GM18951 (cell line): ENCODE measurements at regions not wholly inside any gene's neighbourhood (a gene's known extent, or its start where the extent isn't known, plus 50 kb on each side); places are given as distances from the start of the nearest gene placed in this dataset.
"Not testable (repeated sequence)": the region's sequence is repeated elsewhere in the genome, so short reads cannot be mapped to it uniquely, and the experiment has no call there.

Experiments used
- POLR2A ChIP-seq: IDR thresholded peaks from 4 replicates; pipeline ENCODE4 v1.6.1; 2011; ENCODE audit warnings: mild to moderate bottlenecking; ENCODE audit not compliant: insufficient read length, insufficient read depth; ENCODE audit errors: extremely low read depth
- in situ Hi-C: fragments of 300-500 bp; cut with MboI; formaldehyde crosslinking; loops from one replicate; pipeline ENCODE4 v1.12.0; 2022; ENCODE audit warnings: low sequenced_read_pairs, mixed read lengths, inconsistent platforms; ENCODE audit not compliant: unreplicated experiment

DNA sequence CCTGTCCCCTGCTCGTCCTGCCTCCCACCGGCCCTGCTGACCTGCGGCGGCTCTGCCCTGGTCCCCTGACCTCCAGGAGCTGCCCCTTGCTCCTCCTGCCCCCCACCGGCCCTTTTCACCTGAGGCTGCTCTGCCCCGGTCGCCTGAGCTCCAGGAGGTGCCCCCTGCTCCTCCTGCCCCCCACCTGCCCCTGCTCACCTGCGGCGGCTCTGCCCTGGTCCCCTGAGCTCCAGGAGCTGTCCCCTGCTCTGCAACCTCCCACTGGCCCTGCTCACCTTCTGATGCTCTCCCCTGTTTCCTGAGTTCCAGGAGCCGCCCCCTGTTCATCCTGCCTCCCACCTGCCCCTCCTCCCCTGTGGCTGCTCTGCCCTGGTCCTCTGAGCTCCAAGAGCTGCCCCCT, 101.3 kb downstream of the TMEM121 start:
- no peak for TF ChIP-seq POLR2A
- in situ Hi-C loops: no loop called here

DNA sequence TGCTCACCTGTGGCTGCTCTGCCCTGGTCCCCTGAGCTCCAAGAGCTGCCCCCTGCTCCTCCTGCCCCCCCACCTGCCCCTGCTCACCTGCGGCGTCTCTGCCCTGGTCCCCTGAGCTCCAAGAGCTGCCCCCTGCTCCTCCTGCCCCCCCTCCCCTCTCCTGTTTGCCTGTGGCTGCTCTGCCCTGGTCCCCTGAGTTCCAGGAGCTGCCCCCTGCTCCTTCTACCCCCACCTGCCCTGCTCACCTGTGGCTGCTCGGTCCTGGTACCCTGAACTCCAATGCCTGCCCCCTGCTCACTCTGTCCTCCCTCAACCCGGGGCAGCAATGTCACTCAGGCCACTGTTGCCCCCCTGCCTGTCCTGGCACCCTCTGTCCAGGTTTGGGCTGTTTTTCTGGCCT, 101.7 kb downstream of the TMEM121 start:
- in situ Hi-C loops: not testable (repeated sequence)

DNA sequence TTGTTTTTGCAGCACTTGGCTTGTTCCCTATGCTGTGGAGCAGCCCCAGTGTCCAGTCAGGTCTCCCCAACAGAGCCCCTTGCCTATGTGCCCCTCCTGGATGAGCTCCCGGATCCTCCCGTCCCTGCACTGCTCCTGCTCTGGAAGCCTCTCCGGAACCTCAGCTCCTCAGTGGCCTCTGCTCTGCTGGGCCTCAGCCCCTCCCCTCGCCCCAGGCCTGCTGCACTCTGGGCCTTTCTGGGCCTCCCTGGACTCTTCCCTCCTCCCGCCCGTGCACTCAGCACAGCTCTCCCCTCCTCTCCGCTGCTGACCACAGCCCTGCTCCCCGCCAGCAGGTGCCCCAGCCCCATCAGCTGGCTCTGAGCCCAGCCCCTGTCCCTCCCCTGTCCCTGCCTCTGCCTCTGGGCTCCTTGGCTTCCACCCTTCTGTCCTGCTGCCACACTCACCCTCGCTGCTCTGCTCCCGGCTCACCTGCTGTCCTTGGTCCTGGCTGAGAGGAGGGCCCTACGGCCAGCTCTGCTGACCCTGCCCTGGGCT, 102.2 kb downstream of the TMEM121 start:
- in situ Hi-C loops: not testable (repeated sequence)

GRCh38 chr14:105629091-105629885, 102.9 kb downstream of the TMEM121 start:
- in situ Hi-C loops: not testable (repeated sequence)

GRCh38 chr14:105629886-105630215, 103.5 kb downstream of the TMEM121 start:
- in situ Hi-C loops: no loop called here
- TF ChIP-seq POLR2A: no peak

- in situ Hi-C loops: not testable (repeated sequence)
Observed at GRCh38 chr14:105630293-105630934, 104.0 kb downstream of the TMEM121 start.

DNA sequence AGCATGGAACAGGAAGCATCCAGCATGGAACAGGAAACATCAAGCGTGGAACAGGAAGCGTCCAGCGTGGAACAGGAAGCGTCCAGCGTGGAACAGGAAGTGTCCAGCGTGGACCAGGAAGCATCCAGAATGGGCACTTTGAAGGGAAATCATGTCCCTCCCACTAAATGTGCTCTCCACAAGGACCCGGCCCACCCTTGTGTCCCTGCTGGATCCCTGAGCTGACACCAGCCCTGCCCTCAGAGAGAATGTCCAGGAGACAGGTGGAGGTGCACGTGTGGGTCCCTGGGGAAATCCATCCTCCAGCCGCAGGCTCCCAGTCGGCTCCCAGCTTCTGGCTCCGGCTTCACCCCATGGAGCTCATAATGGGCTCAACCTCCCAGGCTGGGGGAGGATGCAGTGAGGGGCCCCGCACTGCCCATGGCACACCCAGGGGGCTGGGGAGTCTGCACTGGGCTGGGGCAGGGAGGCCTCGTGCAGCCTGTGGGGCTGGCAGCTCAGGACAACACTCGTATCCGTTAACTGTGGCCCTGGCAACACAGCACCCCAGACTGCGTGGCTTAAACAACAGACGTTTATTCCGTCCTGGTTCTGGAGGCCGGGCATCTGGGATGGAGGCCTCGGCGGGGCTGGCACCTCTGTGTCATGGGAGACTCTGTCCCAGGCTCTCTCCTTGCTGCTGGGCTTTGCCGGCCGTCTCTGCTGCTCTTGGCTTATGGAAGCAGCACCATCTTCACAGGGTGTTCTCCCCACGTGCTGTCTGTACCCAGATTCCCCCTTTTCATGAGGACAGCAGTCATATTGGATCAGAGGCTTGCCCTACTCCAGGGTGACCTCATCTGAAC, 104.8 kb downstream of the TMEM121 start:
- in situ Hi-C loops: not testable (repeated sequence)

DNA sequence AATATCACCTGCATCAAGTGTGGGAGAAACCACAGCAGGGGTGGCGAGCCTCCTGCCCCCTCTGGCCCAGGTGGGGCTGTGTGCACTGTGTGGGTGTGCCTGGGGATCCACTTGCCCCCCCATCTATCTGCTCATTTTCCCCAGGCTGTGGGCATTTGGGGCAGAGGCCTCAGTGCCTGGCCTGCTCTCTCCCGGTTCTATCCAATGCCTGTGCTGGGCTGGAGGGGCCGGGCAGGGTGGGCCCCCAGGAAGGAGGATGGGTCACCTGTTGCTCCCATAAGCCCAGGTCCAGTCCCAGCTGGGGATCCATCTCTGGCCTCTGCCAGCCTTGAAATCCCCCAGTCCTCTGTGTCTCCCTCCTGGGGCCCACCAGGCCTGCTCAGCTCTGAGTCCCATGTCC, 105.6 kb downstream of the TMEM121 start:
- TF ChIP-seq POLR2A: no peak
- in situ Hi-C loops: no loop called here

- in situ Hi-C loops: not testable (repeated sequence)
Observed at GRCh38 chr14:105633596-105633995, 107.2 kb downstream of the TMEM121 start.

DNA sequence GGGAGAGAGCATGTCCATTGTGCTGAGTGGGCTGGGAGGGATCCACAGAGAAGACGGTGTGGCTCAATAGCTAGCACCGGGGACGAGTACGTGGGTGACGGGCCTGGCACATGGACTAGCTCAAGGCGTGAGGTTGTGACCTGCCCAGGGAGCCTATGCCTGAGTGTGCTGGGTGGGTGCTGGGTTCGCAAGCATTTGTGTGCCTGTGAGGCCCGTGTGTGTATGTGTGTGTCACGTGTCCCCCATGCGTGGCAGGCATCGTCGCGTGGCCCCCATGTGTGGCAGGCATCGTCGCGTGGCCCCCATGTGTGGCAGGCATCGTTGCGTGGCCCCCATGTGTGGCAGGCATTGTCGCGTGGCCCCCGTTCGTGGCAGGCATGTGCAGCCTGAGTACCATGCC, 109.2 kb downstream of the TMEM121 start:
- in situ Hi-C loops: loop anchor here (5.0 kb wide), 1 partner anchor 97 kb away; no protein-coding TSS in a partner anchor
- no peak for TF ChIP-seq POLR2A

- in situ Hi-C loops: loop anchor here (5.0 kb wide), 1 partner anchor 96 kb away; no protein-coding TSS in a partner anchor
Observed at GRCh38 chr14:105636021-105636420, 109.6 kb downstream of the TMEM121 start.

GRCh38 chr14:105636935-105637334, 110.6 kb downstream of the TMEM121 start:
- TF ChIP-seq POLR2A: no peak
- in situ Hi-C loops: loop anchor here (5.0 kb wide), 1 partner anchor 95 kb away; no protein-coding TSS in a partner anchor

DNA sequence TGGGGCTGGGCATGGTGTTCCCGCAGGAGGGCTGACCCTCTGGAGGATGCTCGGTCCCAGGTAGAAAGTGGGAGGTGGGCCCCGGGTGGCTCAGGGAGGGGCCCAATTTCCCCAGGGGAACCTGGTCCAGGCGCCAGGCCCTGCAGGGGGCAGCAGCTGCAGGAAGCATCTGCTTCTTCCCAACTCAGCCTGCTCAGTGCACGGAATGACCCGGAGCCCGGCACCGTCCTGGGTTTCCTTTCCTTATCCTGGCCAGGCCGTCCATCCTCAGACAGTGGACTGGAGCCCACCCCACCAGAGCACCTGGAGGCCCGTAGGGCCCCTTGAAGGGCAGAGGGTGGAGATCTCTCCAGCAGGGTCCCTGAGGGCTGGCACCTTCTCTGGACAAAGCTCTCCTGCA, 111.0 kb downstream of the TMEM121 start:
- in situ Hi-C loops: loop anchor here (5.0 kb wide), 1 partner anchor 95 kb away; no protein-coding TSS in a partner anchor

- in situ Hi-C loops: loop anchor here (5.0 kb wide), 1 partner anchor 92 kb away; no protein-coding TSS in a partner anchor
Observed at GRCh38 chr14:105639969-105640931, 113.9 kb downstream of the TMEM121 start.
